ENCODE measurements at regions not wholly inside any gene's neighbourhood (a gene's known extent, or its start where the extent isn't known, plus 50 kb on each side); places are given as distances from the start of the nearest gene placed in this dataset.

DNA sequence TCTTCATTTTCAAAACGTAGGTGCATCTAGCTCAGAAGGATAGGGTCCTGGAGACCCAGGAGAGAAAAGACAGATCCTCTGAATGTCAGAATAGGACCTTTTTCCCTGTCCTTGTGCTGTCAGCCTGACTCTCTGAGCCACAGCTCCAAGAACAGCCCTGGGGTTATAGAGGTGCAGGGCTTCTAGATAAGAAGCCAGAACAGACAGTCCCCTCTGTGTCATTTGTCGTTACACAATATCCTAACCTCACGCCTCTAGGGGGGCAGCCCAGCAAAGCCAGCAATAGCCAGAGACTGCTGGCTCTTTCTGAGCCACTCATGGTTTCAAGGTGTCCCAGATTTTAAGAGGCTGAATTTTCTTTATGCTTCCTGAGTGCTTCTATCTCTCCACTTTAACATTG lies 153.2 kb upstream of the THBS1 start:
- TF ChIP-seq, protein P1, sequence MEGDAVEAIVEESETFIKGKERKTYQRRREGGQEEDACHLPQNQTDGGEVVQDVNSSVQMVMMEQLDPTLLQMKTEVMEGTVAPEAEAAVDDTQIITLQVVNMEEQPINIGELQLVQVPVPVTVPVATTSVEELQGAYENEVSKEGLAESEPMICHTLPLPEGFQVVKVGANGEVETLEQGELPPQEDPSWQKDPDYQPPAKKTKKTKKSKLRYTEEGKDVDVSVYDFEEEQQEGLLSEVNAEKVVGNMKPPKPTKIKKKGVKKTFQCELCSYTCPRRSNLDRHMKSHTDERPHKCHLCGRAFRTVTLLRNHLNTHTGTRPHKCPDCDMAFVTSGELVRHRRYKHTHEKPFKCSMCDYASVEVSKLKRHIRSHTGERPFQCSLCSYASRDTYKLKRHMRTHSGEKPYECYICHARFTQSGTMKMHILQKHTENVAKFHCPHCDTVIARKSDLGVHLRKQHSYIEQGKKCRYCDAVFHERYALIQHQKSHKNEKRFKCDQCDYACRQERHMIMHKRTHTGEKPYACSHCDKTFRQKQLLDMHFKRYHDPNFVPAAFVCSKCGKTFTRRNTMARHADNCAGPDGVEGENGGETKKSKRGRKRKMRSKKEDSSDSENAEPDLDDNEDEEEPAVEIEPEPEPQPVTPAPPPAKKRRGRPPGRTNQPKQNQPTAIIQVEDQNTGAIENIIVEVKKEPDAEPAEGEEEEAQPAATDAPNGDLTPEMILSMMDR (IDR thresholded peaks at IDR 0.05), result no peak
- H3K27me3 Mint-ChIP-seq (ENCODE audit: low read depth, poor library complexity), result no peaks in the 10 kb centered on the region
- no peak for DNase-seq
- no peak overlapping the region for H3K4me3 Mint-ChIP-seq
- no peaks in the 10 kb centered on the region for H3K36me3 Mint-ChIP-seq (ENCODE audit: low read depth)
- peaks cover 7% of the 10 kb centered on the region for H3K9me3 Mint-ChIP-seq
- peaks cover 39% of the 10 kb centered on the region for H3K4me1 Mint-ChIP-seq
- no peak overlapping the region for H3K27ac Mint-ChIP-seq

DNA sequence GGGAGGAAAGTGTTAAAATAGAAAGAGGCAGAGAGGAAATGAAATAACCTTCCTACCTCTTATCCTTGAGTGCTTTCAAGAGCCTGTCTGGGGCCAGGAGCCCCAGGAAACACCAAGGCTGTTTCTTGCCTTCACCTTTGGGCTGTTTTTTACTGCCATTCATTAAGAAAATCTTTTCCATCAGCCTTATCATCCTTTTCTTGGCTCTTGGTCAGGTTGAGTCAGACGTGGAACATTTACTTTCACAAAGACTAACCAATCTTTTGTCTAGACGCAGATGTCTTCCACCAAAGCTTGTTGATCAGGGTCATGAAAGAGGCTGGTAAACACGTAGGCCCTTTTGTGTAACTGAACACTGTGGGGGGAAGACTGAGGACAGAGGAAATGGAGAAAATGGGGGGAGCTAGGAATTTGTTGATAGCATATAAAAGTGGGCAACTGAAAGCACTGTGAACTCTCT lies 151.0 kb upstream of the THBS1 start:
- H3K4me3 Mint-ChIP-seq, result no peak overlapping the region
- H3K27me3 Mint-ChIP-seq (ENCODE audit: low read depth, poor library complexity), result peaks cover 3% of the 10 kb centered on the region
- peaks cover 61% of the 10 kb centered on the region for H3K4me1 Mint-ChIP-seq
- peaks cover 3% of the 10 kb centered on the region for H3K9me3 Mint-ChIP-seq
- peak overlapping the region; percentile 32 for H3K27ac Mint-ChIP-seq
- H3K36me3 Mint-ChIP-seq (ENCODE audit: low read depth), result no peaks in the 10 kb centered on the region
- TF ChIP-seq, protein P1 (IDR thresholded peaks at IDR 0.05), result no peak
- DNase-seq, result no peak

DNA sequence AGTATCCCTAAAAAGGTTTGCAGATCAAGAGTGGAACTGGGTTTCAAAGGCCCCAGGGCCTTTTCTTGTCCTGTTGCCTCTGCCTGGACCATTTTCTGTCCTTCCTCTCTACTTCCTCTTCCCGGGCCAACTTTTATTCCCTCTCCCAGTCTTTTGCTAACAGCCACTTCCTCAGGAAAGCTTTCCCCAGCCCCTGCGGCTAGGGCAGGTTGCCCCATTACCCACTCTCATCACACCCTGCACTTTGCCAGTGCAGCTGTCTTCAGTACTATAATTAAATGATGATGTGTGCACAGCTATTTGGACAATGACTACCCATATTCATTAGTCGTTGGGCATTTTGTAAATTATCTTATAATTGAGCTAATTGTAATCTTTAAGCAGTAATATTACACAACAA lies 150.5 kb upstream of the THBS1 start:
- TF ChIP-seq, protein P1 (IDR thresholded peaks at IDR 0.05), result no peak
- Mint-ChIP-seq H3K27me3 (ENCODE audit: low read depth, poor library complexity) (peaks cover 3% of the 10 kb centered on the region), H3K4me3 (no peak overlapping the region), H3K4me1 (peaks cover 64% of the 10 kb centered on the region), H3K27ac (no peak overlapping the region), H3K36me3 (ENCODE audit: low read depth) (no peaks in the 10 kb centered on the region), H3K9me3 (peaks cover 3% of the 10 kb centered on the region)
- no peak for DNase-seq

DNA sequence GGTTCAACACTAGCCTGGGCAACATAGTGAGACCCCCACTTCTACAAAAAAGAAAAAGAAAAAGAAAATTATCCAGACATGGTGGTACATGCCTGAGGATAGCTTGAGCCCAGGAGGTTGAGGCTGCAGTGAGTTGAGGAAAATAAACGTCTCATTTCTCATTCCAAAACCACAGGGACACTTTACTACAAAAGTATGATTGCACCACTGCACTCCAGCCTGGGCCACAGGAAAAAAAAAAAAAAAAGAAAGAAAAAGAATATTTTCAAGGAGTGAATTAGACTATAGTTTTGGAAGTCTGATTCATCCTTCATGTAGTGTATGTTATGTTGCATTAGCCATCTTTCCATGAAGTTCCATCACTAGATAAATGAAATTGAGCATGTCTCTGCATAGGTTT lies 149.5 kb upstream of the THBS1 start:
- H3K27me3 Mint-ChIP-seq (ENCODE audit: low read depth, poor library complexity), result peaks cover 3% of the 10 kb centered on the region
- no peaks in the 10 kb centered on the region for H3K36me3 Mint-ChIP-seq (ENCODE audit: low read depth)
- H3K9me3 Mint-ChIP-seq, result peaks cover 3% of the 10 kb centered on the region
- no peak overlapping the region for H3K27ac Mint-ChIP-seq
- DNase-seq, result no peak
- TF ChIP-seq, protein P1 (IDR thresholded peaks at IDR 0.05), result no peak
- H3K4me1 Mint-ChIP-seq, result peaks cover 73% of the 10 kb centered on the region
- no peak overlapping the region for H3K4me3 Mint-ChIP-seq

- Mint-ChIP-seq H3K4me3 (no peak overlapping the region), H3K27ac (no peak overlapping the region), H3K4me1 (peaks cover 74% of the 10 kb centered on the region), H3K9me3 (peaks cover 3% of the 10 kb centered on the region), H3K36me3 (ENCODE audit: low read depth) (no peaks in the 10 kb centered on the region), H3K27me3 (ENCODE audit: low read depth, poor library complexity) (peaks cover 3% of the 10 kb centered on the region)
- TF ChIP-seq, protein P1 (IDR thresholded peaks at IDR 0.05), result no peak
- DNase-seq, result no peak
Observed at GRCh38 chr15:39432026-39432425, 148.9 kb upstream of the THBS1 start.

- Mint-ChIP-seq H3K9me3 (peaks cover 3% of the 10 kb centered on the region), H3K27me3 (ENCODE audit: low read depth, poor library complexity) (peaks cover 3% of the 10 kb centered on the region), H3K27ac (no peak overlapping the region), H3K36me3 (ENCODE audit: low read depth) (no peaks in the 10 kb centered on the region), H3K4me1 (peaks cover 74% of the 10 kb centered on the region), H3K4me3 (no peak overlapping the region)
- no peak for DNase-seq
- TF ChIP-seq, protein P1 (IDR thresholded peaks at IDR 0.05), result no peak
Observed at GRCh38 chr15:39432912-39433348, 147.9 kb upstream of the THBS1 start.

Measured in nephron progenitor cell (in vitro differentiated cells).